ENCODE measurements at regions not wholly inside any gene's neighbourhood (a gene's known extent, or its start where the extent isn't known, plus 50 kb on each side); places are given as distances from the start of the nearest gene placed in this dataset.

GRCh38 chr17:45720386-45720785 lies 63.7 kb upstream of the CRHR1 start:
- Histone ChIP-seq H3K9me3 (ENCODE audit: control insufficient read depth, insufficient read depth, low read depth, low read length) (no peaks in the 10 kb centered on the region), H3K27me3 (ENCODE audit: control insufficient read depth, insufficient read depth, low read length) (no peaks in the 10 kb centered on the region; the same call in 1 of the 2 replicates), H3K27ac (ENCODE audit: low read length) (no peak overlapping the region), H3K36me3 (ENCODE audit: control insufficient read depth, insufficient read depth, low read length) (no peaks in the 10 kb centered on the region), H3K4me3 (ENCODE audit: low read depth in 2 of 2, low read length in 2 of 2) (no peak overlapping the region), H3K4me1 (ENCODE audit: control insufficient read depth, insufficient read depth, low read length) (peaks cover 3% of the 10 kb centered on the region)
- BruUV-seq (replicated peaks) = no TSS peak
- ATAC-seq (no peak), DNase-seq (ENCODE audit: low read depth, low spot score) (no peak)
- CTCF ChIA-PET = interaction anchor here (0.6 to 1.0 kb wide), 2 partner anchors 111 to 419 kb away, joined by 3 to 9 read pairs; no protein-coding TSS in a partner anchor
- TF ChIP-seq CTCF (IDR thresholded peaks at IDR 0.05) (no peak), SIN3A (IDR thresholded peaks at IDR 0.05; ENCODE audit: borderline replicate concordance, insufficient read depth, low read depth, low read length) (no peak), REST (IDR thresholded peaks at IDR 0.05; ENCODE audit: insufficient read depth in 1 of 2, low read depth in 2 of 2, low read length in 1 of 2) (no peak), TCF7L2 (IDR thresholded peaks at IDR 0.05; ENCODE audit: low read depth, low read length) (no peak)
- intact Hi-C loops (cut with micrococcal nuclease; ENCODE audit: unreplicated experiment) = loop anchor here (10.0 kb wide), 1 partner anchor 114 kb away; no protein-coding TSS in a partner anchor
- in situ Hi-C loops (cut with HindIII; ENCODE audit: low pct_unique_long_range_greater_than_20kb, low sequenced_read_pairs) = no loop called here
- POLR2A ChIA-PET = no interaction called here

GRCh38 chr17:45722161-45722560 lies 62.0 kb upstream of the CRHR1 start:
- TF ChIP-seq CTCF (IDR thresholded peaks at IDR 0.05) = peak; percentile 61
- no peak for TF ChIP-seq POLR2AphosphoS5 (IDR thresholded peaks at IDR 0.05; ENCODE audit: low read depth, low read length)
- no peak for TF ChIP-seq REST (IDR thresholded peaks at IDR 0.05; ENCODE audit: insufficient read depth in 1 of 2, low read depth in 2 of 2, low read length in 1 of 2)
- no peak for TF ChIP-seq SIN3A (IDR thresholded peaks at IDR 0.05; ENCODE audit: borderline replicate concordance, insufficient read depth, low read depth, low read length)
- no peak for TF ChIP-seq TCF7L2 (IDR thresholded peaks at IDR 0.05; ENCODE audit: low read depth, low read length)
- Histone ChIP-seq H3K4me1 (ENCODE audit: control insufficient read depth, insufficient read depth, low read length) (peaks cover 3% of the 10 kb centered on the region), H3K9me3 (ENCODE audit: control insufficient read depth, insufficient read depth, low read depth, low read length) (no peaks in the 10 kb centered on the region), H3K27me3 (ENCODE audit: control insufficient read depth, insufficient read depth, low read length) (no peaks in the 10 kb centered on the region; the same call in 1 of the 2 replicates), H3K36me3 (ENCODE audit: control insufficient read depth, insufficient read depth, low read length) (no peaks in the 10 kb centered on the region), H3K4me3 (ENCODE audit: low read depth in 2 of 2, low read length in 2 of 2) (no peak overlapping the region), H3K27ac (ENCODE audit: low read length) (no peak overlapping the region)
- peak; percentile 86 for ATAC-seq
- ChIA-PET POLR2A (no interaction called here), CTCF (interaction anchor here (0.7 to 1.1 kb wide), 5 partner anchors 82 to 276 kb away, joined by 3 read pairs; no protein-coding TSS in a partner anchor)
- in situ Hi-C loops (cut with HindIII; ENCODE audit: low pct_unique_long_range_greater_than_20kb, low sequenced_read_pairs) (no loop called here), intact Hi-C loops (cut with micrococcal nuclease; ENCODE audit: unreplicated experiment) (loop anchor here (10.0 kb wide), 1 partner anchor 113 kb away; no protein-coding TSS in a partner anchor)
- no TSS peak for BruUV-seq (replicated peaks)
- no peak for DNase-seq (ENCODE audit: low read depth, low spot score)

All from Panc1 (cell line).